Lung (tissue), 11 donors: ENCODE measurements at regions not wholly inside any gene's neighbourhood (a gene's known extent, or its start where the extent isn't known, plus 50 kb on each side); places are given as distances from the start of the nearest gene placed in this dataset.

Experiments
- ATAC-seq: fragments of 200-7000 bp; cut with Tn5 transposase; one replicate; pipeline ENCODE4 v1.9.1; 2020; ENCODE audit warnings: moderate number of reproducible peaks; ENCODE audit not compliant: insufficient read depth, low FRiP score
- DNase-seq, 3 donors: peaks; one replicate each; pipeline ENCODE4 v3.0.0-alpha.2; 2013 to 2017
- H3K27ac ChIP-seq, 2 donors: one replicate each; pipeline ENCODE4 v1.5.1; 2013; ENCODE audit warnings: mild to moderate bottlenecking in 2 of 2, moderate library complexity in 2 of 2, control low read depth in 1 of 2, inconsistent platforms in 1 of 2, low read depth in 1 of 2, low read length in 1 of 2
- H3K27me3 ChIP-seq, 3 donors: one replicate each; pipeline ENCODE4 v1.5.1; 2013; ENCODE audit warnings: low read length in 2 of 3; ENCODE audit not compliant: control insufficient read depth in 3 of 3, insufficient read depth in 3 of 3
- H3K36me3 ChIP-seq, 4 donors: one replicate each; pipeline ENCODE4 v1.5.1; 2013; ENCODE audit warnings: low read length in 4 of 4, mild to moderate bottlenecking in 1 of 4, moderate library complexity in 1 of 4; ENCODE audit not compliant: control insufficient read depth in 4 of 4, insufficient read depth in 4 of 4
- H3K4me1 ChIP-seq, 5 donors: one replicate each; pipeline ENCODE4 v1.5.1; 2013; ENCODE audit warnings: low read length in 5 of 5, mild to moderate bottlenecking in 2 of 5, moderate library complexity in 1 of 5; ENCODE audit not compliant: control insufficient read depth in 5 of 5, insufficient read depth in 5 of 5
- H3K4me3 ChIP-seq: one replicate; pipeline ENCODE4 v1.5.1; 2013; ENCODE audit warnings: mild to moderate bottlenecking, control low read depth, moderate library complexity
- H3K9ac ChIP-seq, 2 donors: one replicate each; pipeline ENCODE4 v1.5.1; 2013; ENCODE audit warnings: low read length in 2 of 2, control low read depth in 1 of 2; ENCODE audit not compliant: insufficient read depth in 1 of 2
- H3K9me3 ChIP-seq, 4 donors: one replicate each; pipeline ENCODE4 v1.5.1; 2013; ENCODE audit warnings: low read length in 3 of 4, mild to moderate bottlenecking in 1 of 4, moderate library complexity in 1 of 4; ENCODE audit not compliant: control insufficient read depth in 4 of 4, insufficient read depth in 3 of 4
- CTCF ChIP-seq: IDR thresholded peaks from 2 replicates; pipeline ENCODE4 v1.5.1; 2012; ENCODE audit warnings: mild to moderate bottlenecking; ENCODE audit errors: control extremely low read depth, extremely low read depth
- WGBS, 2 donors: extraction: QIAGEN DNeasy Blood & Tissue Kit; methylation state at CpG; one replicate each; pipeline ENCODE4 v1.1.7; 2013; 5-methylcytosine and 5-hydroxymethylcytosine counted together
- donor health status: control.
- donor health status: control.
- donor health status: Bipolar disorder and iron deficiency.
- donor health status: healthy.
- donor health status: DM: yes; HTN: yes; CAD: no.

- H3K4me3 ChIP-seq = no peak overlapping the region
- DNase-seq = no peak
- H3K27ac ChIP-seq = no peak overlapping the region
- no peak for TF ChIP-seq CTCF
- no peak for ATAC-seq
- no peaks in the 10 kb centered on the region for H3K9me3 ChIP-seq
- no peak overlapping the region for H3K9ac ChIP-seq
- H3K27me3 ChIP-seq = no peaks in the 10 kb centered on the region
- no peaks in the 10 kb centered on the region for H3K36me3 ChIP-seq
- no peaks in the 10 kb centered on the region for H3K4me1 ChIP-seq
- 64 to 65% methylated on average over 2 of the region's 2 CpGs for WGBS, 2 donors
Observed at GRCh38 chr18:72640557-72640956, 96.4 kb upstream of the CBLN2 start.

DNA sequence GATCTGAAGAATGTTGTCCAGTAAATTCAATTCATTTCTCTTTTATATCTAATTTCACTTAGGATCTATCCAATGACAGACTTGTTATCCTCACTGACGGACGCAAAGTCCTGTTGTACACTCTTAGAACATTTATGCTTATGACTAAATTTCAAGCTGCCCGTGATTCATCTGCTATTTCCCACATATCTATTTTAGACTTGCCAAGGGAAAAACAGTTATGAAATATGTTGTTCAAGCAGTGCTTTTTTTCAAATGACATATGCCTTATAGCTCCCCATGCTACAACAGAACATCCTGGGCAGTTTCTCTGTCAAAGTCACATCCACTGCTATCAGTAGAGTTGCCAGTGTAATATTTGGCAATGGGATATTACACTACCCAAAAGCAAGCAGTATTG, 94.2 kb upstream of the CBLN2 start:
- DNase-seq (no peak), ATAC-seq (no peak)
- H3K9ac ChIP-seq = no peak overlapping the region
- H3K27me3 ChIP-seq = no peaks in the 10 kb centered on the region
- no peaks in the 10 kb centered on the region for H3K4me1 ChIP-seq
- no peaks in the 10 kb centered on the region for H3K9me3 ChIP-seq
- H3K4me3 ChIP-seq = no peak overlapping the region
- H3K27ac ChIP-seq = no peak overlapping the region
- no peaks in the 10 kb centered on the region for H3K36me3 ChIP-seq
- WGBS, 2 donors = 87 to 88% methylated on average over 3 of the region's 3 CpGs
- no peak for TF ChIP-seq CTCF

- WGBS, 2 donors = 82% methylated on average over 10 of the region's 10 CpGs
- H3K27ac ChIP-seq = no peak overlapping the region
Observed at GRCh38 chr18:72637721-72638120, 93.6 kb upstream of the CBLN2 start.

More at GRCh38 chr18:72637721-72638120, 93.6 kb upstream of the CBLN2 start:
- no peak for DNase-seq
- TF ChIP-seq CTCF = no peak
- Histone ChIP-seq H3K4me1 (no peaks in the 10 kb centered on the region), H3K4me3 (no peak overlapping the region), H3K9me3 (no peaks in the 10 kb centered on the region), H3K36me3 (no peaks in the 10 kb centered on the region), H3K27me3 (no peaks in the 10 kb centered on the region), H3K9ac (no peak overlapping the region)
- ATAC-seq = no peak
